Mesenchymal stem cell (in vitro differentiated cells and primary cell): ENCODE measurements at regions not wholly inside any gene's neighbourhood (a gene's known extent, or its start where the extent isn't known, plus 50 kb on each side); places are given as distances from the start of the nearest gene placed in this dataset.
A peak's percentile ranks its signal among the peaks of the same experiment; 100 is the strongest.
"Not testable (repeated sequence)": the region's sequence is repeated elsewhere in the genome, so short reads cannot be mapped to it uniquely, and the experiment has no call there.

Source experiments
- DNase-seq: peaks from one replicate; pipeline ENCODE4 v3.0.0-alpha.2; 2013
- H2AFZ ChIP-seq: one replicate; pipeline ENCODE4 v1.6.1; 2013; ENCODE audit warnings: low read depth, mild to moderate bottlenecking, control low read depth, inconsistent platforms, low read length, moderate library complexity
- H2AK5ac ChIP-seq: 2 replicates; pipeline ENCODE4 v1.6.1; 2013; ENCODE audit warnings: low read length, moderate library complexity, mild to moderate bottlenecking, inconsistent platforms; ENCODE audit not compliant: severe bottlenecking
- H2BK120ac ChIP-seq: one replicate; pipeline ENCODE4 v1.6.1; 2013; ENCODE audit warnings: low read depth, mild to moderate bottlenecking, inconsistent platforms, low read length, moderate library complexity
- H2BK12ac ChIP-seq, 2 experiments: one replicate each; pipeline ENCODE4 v1.6.1; 2013; ENCODE audit warnings: inconsistent platforms in 2 of 2, low read length in 2 of 2, mild to moderate bottlenecking in 2 of 2, moderate library complexity in 2 of 2, control low read depth in 1 of 2
- H2BK15ac ChIP-seq: one replicate; pipeline ENCODE4 v1.6.1; 2013; ENCODE audit warnings: mild to moderate bottlenecking, low read depth, inconsistent platforms; ENCODE audit not compliant: poor library complexity, severe bottlenecking
- H2BK5ac ChIP-seq: 2 replicates; pipeline ENCODE4 v1.6.1; 2013; ENCODE audit warnings: low read depth, mild to moderate bottlenecking, low read length, control low read depth, inconsistent platforms; ENCODE audit not compliant: poor library complexity, severe bottlenecking
- H3K14ac ChIP-seq, 2 experiments: one replicate each; pipeline ENCODE4 v1.6.1; 2013; ENCODE audit warnings: inconsistent platforms in 2 of 2, low read length in 2 of 2, control low read depth in 1 of 2, mild to moderate bottlenecking in 1 of 2, moderate library complexity in 1 of 2
- H3K18ac ChIP-seq, 2 experiments: one replicate each; pipeline ENCODE4 v1.6.1; 2013; ENCODE audit warnings: inconsistent platforms in 2 of 2, low read length in 2 of 2, control low read depth in 1 of 2, low read depth in 1 of 2, mild to moderate bottlenecking in 1 of 2
- H3K23ac ChIP-seq, 2 experiments: one replicate each; pipeline ENCODE4 v1.6.1; 2013; ENCODE audit warnings: inconsistent platforms in 2 of 2, low read length in 2 of 2, mild to moderate bottlenecking in 2 of 2, moderate library complexity in 2 of 2, control low read depth in 1 of 2
- H3K27ac ChIP-seq: 2 replicates; pipeline ENCODE4 v1.5.1; 2013; ENCODE audit warnings: mild to moderate bottlenecking, moderate library complexity, low read length, control low read depth, inconsistent platforms; ENCODE audit not compliant: poor library complexity, severe bottlenecking
- H3K27me3 ChIP-seq, 2 experiments: 2 replicates each; pipeline versions ENCODE4 v1.6.1 to v1.7.0; 2013; ENCODE audit warnings: low read length in 2 of 2, mild to moderate bottlenecking in 2 of 2, moderate library complexity in 2 of 2, control low read depth in 1 of 2, inconsistent platforms in 1 of 2; ENCODE audit not compliant: control insufficient read depth in 1 of 2, insufficient read depth in 1 of 2
- H3K36me3 ChIP-seq, 2 experiments: 2 replicates each; pipeline versions ENCODE4 v1.6.1 to v1.7.0; 2013; ENCODE audit warnings: low read length in 2 of 2, control low read depth in 1 of 2, inconsistent platforms in 1 of 2, low read depth in 1 of 2, mild to moderate bottlenecking in 1 of 2; ENCODE audit not compliant: insufficient read depth in 2 of 2, control insufficient read depth in 1 of 2
- H3K4ac ChIP-seq, 2 experiments: one replicate each; pipeline ENCODE4 v1.6.1; 2013; ENCODE audit warnings: inconsistent platforms in 2 of 2, low read length in 2 of 2, mild to moderate bottlenecking in 2 of 2, moderate library complexity in 2 of 2, control low read depth in 1 of 2, low read depth in 1 of 2
- H3K4me1 ChIP-seq: 2 replicates; pipeline ENCODE4 v1.6.1; 2013; ENCODE audit warnings: low read depth, low read length, control low read depth; ENCODE audit not compliant: control insufficient read depth, insufficient read depth
- H3K4me2 ChIP-seq: 2 replicates; pipeline ENCODE4 v1.6.1; 2013; ENCODE audit warnings: low read length, mild to moderate bottlenecking, inconsistent platforms; ENCODE audit not compliant: poor library complexity, severe bottlenecking
- H3K4me3 ChIP-seq, 2 experiments: 2 replicates each; pipeline versions ENCODE4 v1.5.1 to v1.7.0; 2013; ENCODE audit warnings: low read length in 2 of 2, mild to moderate bottlenecking in 2 of 2, control low read depth in 1 of 2, low read depth in 1 of 2; ENCODE audit not compliant: insufficient read depth in 1 of 2
- H3K79me1 ChIP-seq: replicated peaks from 2 replicates; pipeline ENCODE4 v1.6.1; 2013; ENCODE audit warnings: mild to moderate bottlenecking, control low read depth, low read length, inconsistent platforms; ENCODE audit not compliant: poor library complexity, severe bottlenecking
- H3K9ac ChIP-seq: 2 replicates; pipeline ENCODE4 v1.7.0; 2013; ENCODE audit warnings: mild to moderate bottlenecking, low read length, moderate library complexity
- H3K9me3 ChIP-seq: 2 replicates; pipeline ENCODE4 v1.7.0; 2013; ENCODE audit warnings: mild to moderate bottlenecking, low read length; ENCODE audit not compliant: control insufficient read depth
- H4K8ac ChIP-seq: one replicate; pipeline ENCODE4 v1.6.1; 2013; ENCODE audit warnings: inconsistent platforms, mild to moderate bottlenecking, low read length, moderate library complexity
- H4K91ac ChIP-seq: one replicate; pipeline ENCODE4 v1.6.1; 2013; ENCODE audit warnings: mild to moderate bottlenecking, low read length, inconsistent platforms
- WGBS: methylation state at CpG from one replicate; pipeline ENCODE4 v1.1.7; 2013; ENCODE audit warnings: mixed read lengths; 5-methylcytosine and 5-hydroxymethylcytosine counted together

DNA sequence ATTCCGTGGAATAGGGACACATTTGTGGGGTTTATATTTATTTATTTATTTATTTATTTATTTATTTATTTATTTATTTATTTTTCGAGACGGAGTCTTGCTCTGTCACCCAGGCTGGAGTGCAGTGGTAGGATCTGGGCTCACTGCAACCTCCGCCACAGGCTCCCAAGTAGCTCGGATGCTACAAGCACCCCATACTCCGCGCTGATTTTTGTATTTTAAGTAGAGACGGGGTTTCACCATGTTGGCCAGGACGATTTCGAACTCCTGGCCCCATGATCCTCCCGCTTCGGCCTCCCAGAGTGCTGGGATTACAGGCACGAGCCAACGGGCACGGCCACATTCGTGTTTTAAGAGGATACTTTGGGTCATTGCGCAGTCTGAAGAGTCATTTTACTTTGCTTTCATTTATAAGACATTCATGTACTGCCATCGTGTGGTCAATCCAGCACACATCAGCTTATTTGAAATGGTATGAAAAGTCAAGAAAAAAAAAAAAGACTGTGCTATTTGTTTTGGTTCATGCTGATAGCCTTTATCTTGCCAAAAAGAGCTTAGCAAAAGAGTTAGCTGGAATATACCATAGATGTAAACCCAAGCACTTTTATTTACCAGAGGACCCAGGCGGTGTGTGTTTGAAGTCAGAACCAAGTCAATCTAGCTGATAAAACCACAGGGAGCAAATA is 1075.0 kb downstream of the EPHA3 start:
- not testable (repeated sequence) for H3K27ac ChIP-seq, H3K4me1 ChIP-seq, H3K9me3 ChIP-seq, H4K8ac ChIP-seq, H4K91ac ChIP-seq, H3K79me1 ChIP-seq, H3K27me3 ChIP-seq, H2AFZ ChIP-seq, H3K4ac ChIP-seq, H2BK12ac ChIP-seq, H3K23ac ChIP-seq, H3K36me3 ChIP-seq, H3K14ac ChIP-seq, H2AK5ac ChIP-seq, H2BK15ac ChIP-seq, H2BK5ac ChIP-seq, H2BK120ac ChIP-seq
- Histone ChIP-seq H3K18ac (peak overlapping the region in 1 of 2 experiments; percentile 6), H3K4me2 (peak overlapping the region; percentile 41), H3K9ac (peak overlapping the region; percentile 75), H3K4me3 (peak overlapping the region in 1 of 2 experiments; percentile 71)
- 64% methylated on average over 9 of the region's 19 CpGs for WGBS
- peak; percentile 48 for DNase-seq

DNA sequence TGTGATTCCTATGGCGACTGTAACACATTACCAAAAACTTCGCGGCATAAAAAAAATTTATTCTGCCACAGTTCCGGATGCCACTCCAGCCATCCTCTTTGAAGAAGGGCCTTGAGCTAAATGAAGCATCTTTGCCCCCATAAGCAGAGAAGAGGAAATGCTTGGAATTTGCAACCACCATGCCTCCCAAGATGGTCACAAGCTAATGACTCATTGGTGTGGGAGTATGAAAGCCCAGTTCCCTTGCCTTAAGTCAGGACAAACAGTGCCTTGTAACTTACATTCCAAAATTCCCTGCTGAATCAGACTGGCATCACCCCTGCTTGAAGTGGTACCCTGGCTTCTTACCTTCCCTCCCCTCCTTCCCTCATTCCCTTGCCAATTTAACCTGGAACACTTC is 1077.4 kb downstream of the EPHA3 start:
- H3K14ac ChIP-seq = no peak overlapping the region
- H4K8ac ChIP-seq = no peak overlapping the region
- no peak overlapping the region for H3K9ac ChIP-seq
- H3K27me3 ChIP-seq = no peaks in the 10 kb centered on the region
- H3K79me1 ChIP-seq = no peaks in the 10 kb centered on the region
- H2BK5ac ChIP-seq = no peak overlapping the region
- H2BK15ac ChIP-seq = no peak overlapping the region
- H4K91ac ChIP-seq = no peak overlapping the region
- DNase-seq = peak; percentile 43
- H3K23ac ChIP-seq = no peak overlapping the region
- no peak overlapping the region for H2AK5ac ChIP-seq
- no peak overlapping the region for H3K4me2 ChIP-seq
- H3K18ac ChIP-seq = no peak overlapping the region
- no peaks in the 10 kb centered on the region for H3K9me3 ChIP-seq
- no peak overlapping the region for H3K4me3 ChIP-seq
- H2BK12ac ChIP-seq = no peak overlapping the region
- H3K36me3 ChIP-seq = no peaks in the 10 kb centered on the region
- no peak overlapping the region for H3K27ac ChIP-seq
- peaks cover 4% of the 10 kb centered on the region for H3K4me1 ChIP-seq
- WGBS = 86% methylated on average over 4 of the region's 4 CpGs
- no peak overlapping the region for H2AFZ ChIP-seq
- no peak overlapping the region for H2BK120ac ChIP-seq
- H3K4ac ChIP-seq = no peak overlapping the region

DNA sequence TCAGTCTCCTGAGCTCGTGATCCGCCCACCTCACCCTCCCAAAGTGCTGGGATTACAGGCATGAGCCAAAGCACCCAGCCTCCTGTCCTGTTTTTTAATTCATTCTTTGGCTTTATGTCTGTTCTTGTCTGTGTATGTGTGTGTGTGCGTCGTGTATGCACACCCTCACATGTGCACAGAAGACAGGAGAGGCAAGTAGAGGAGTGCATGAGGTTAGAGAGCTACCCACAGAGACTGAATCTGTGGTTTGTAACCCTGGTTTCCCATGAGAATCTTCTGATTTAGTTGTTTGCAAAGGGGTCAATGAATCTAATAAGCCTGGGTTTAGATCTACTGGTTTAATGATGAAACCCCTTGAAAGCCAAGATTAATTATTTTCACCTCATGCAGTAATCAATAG is 1090.0 kb downstream of the EPHA3 start:
- H2BK5ac ChIP-seq, H3K18ac ChIP-seq, H4K8ac ChIP-seq, H3K27me3 ChIP-seq, H3K9me3 ChIP-seq, DNase-seq, H3K36me3 ChIP-seq, H2AK5ac ChIP-seq, H3K4me2 ChIP-seq, H3K4ac ChIP-seq, H3K4me1 ChIP-seq, H2BK120ac ChIP-seq, H3K23ac ChIP-seq, H3K14ac ChIP-seq, H2BK15ac ChIP-seq, H4K91ac ChIP-seq, H3K79me1 ChIP-seq, H2AFZ ChIP-seq, H2BK12ac ChIP-seq, H3K4me3 ChIP-seq, H3K9ac ChIP-seq, H3K27ac ChIP-seq: not testable (repeated sequence)
- 76% methylated on average over 4 of the region's 4 CpGs for WGBS

- H3K27ac ChIP-seq, H3K4ac ChIP-seq, H3K4me2 ChIP-seq, H2AFZ ChIP-seq, H2BK12ac ChIP-seq, H3K36me3 ChIP-seq, H2BK120ac ChIP-seq, H3K18ac ChIP-seq, H4K8ac ChIP-seq, H3K27me3 ChIP-seq, H3K14ac ChIP-seq, DNase-seq, H2BK15ac ChIP-seq, H3K9ac ChIP-seq, H3K79me1 ChIP-seq, H3K4me3 ChIP-seq, H4K91ac ChIP-seq, H3K23ac ChIP-seq, H2AK5ac ChIP-seq, H3K4me1 ChIP-seq, H3K9me3 ChIP-seq, H2BK5ac ChIP-seq: not testable (repeated sequence)
- WGBS = 78% methylated on average over 2 of the region's 2 CpGs
Measured at GRCh38 chr3:90202931-90203330, 1095.5 kb downstream of the EPHA3 start.
